ENCODE measurements at regions not wholly inside any gene's neighbourhood (a gene's known extent, or its start where the extent isn't known, plus 50 kb on each side); places are given as distances from the start of the nearest gene placed in this dataset.

GRCh38 chr6:50649086-50649485 is 64.2 kb upstream of the TFAP2D start:
- no peak overlapping the region for H2BK120ac ChIP-seq (ENCODE audit: low read depth, low read length)
- H2AK5ac ChIP-seq (ENCODE audit: low read length), result no peak overlapping the region
- H2BK5ac ChIP-seq (ENCODE audit: low read length), result no peak overlapping the region
- no peak overlapping the region for H3K4me2 ChIP-seq (ENCODE audit: low read length)
- no peak for DNase-seq
- H3K4me3 ChIP-seq (ENCODE audit: low read length), result no peak overlapping the region
- no peak overlapping the region for H4K5ac ChIP-seq (ENCODE audit: low read length)
- H3K27ac ChIP-seq (ENCODE audit: low read depth, low read length), result no peak overlapping the region
- WGBS (ENCODE audit: extremely low coverage, insufficient coverage, low lambda C conversion rate), result no CpG with 5 or more reads among the region's 2 CpGs
- H3K4ac ChIP-seq (ENCODE audit: low read depth, low read length), result no peak overlapping the region
- H3K4me1 ChIP-seq (ENCODE audit: control insufficient read depth, low read depth, low read length), result no peaks in the 10 kb centered on the region
- no peaks in the 10 kb centered on the region for H3K79me2 ChIP-seq (ENCODE audit: control insufficient read depth, insufficient read depth, low read length)
- no peaks in the 10 kb centered on the region for H3K27me3 ChIP-seq (ENCODE audit: insufficient read depth, low read length, poor library complexity)
- H3K9ac ChIP-seq (ENCODE audit: low read length), result no peak overlapping the region
- no peaks in the 10 kb centered on the region for H3K79me1 ChIP-seq (ENCODE audit: low read length)
- no peak overlapping the region for H3K23ac ChIP-seq (ENCODE audit: low read length)
- H2BK15ac ChIP-seq (replicated peaks; ENCODE audit: low read depth), result no peak overlapping the region
- H4K8ac ChIP-seq (ENCODE audit: low read depth, low read length), result no peak overlapping the region
- no peak overlapping the region for H3K18ac ChIP-seq (ENCODE audit: low read length)
- no peaks in the 10 kb centered on the region for H3K36me3 ChIP-seq (ENCODE audit: control insufficient read depth, insufficient read depth, low read length)
- no peak overlapping the region for H3K56ac ChIP-seq (ENCODE audit: low read length)

GRCh38 chr6:50653253-50653652 is 60.1 kb upstream of the TFAP2D start:
- Histone ChIP-seq H3K36me3 (ENCODE audit: control insufficient read depth, insufficient read depth, low read length) (no peaks in the 10 kb centered on the region), H3K4me1 (ENCODE audit: control insufficient read depth, low read depth, low read length) (no peaks in the 10 kb centered on the region), H2AK5ac (ENCODE audit: low read length) (no peak overlapping the region), H3K56ac (ENCODE audit: low read length) (no peak overlapping the region), H2BK120ac (ENCODE audit: low read depth, low read length) (no peak overlapping the region), H3K18ac (ENCODE audit: low read length) (no peak overlapping the region), H3K27ac (ENCODE audit: low read depth, low read length) (no peak overlapping the region), H2BK5ac (ENCODE audit: low read length) (no peak overlapping the region), H4K8ac (ENCODE audit: low read depth, low read length) (no peak overlapping the region), H3K4ac (ENCODE audit: low read depth, low read length) (no peak overlapping the region), H3K9ac (ENCODE audit: low read length) (no peak overlapping the region), H3K79me1 (ENCODE audit: low read length) (no peaks in the 10 kb centered on the region), H2BK15ac (replicated peaks; ENCODE audit: low read depth) (no peak overlapping the region), H3K4me3 (ENCODE audit: low read length) (no peak overlapping the region), H3K79me2 (ENCODE audit: control insufficient read depth, insufficient read depth, low read length) (no peaks in the 10 kb centered on the region), H4K5ac (ENCODE audit: low read length) (no peak overlapping the region), H3K27me3 (ENCODE audit: insufficient read depth, low read length, poor library complexity) (no peaks in the 10 kb centered on the region), H3K4me2 (ENCODE audit: low read length) (no peak overlapping the region), H3K23ac (ENCODE audit: low read length) (no peak overlapping the region)
- WGBS (ENCODE audit: extremely low coverage, insufficient coverage, low lambda C conversion rate), result no CpG with 5 or more reads among the region's 3 CpGs
- no peak for DNase-seq

GRCh38 chr6:50654155-50654554 is 59.2 kb upstream of the TFAP2D start:
- Histone ChIP-seq H3K4me1 (ENCODE audit: control insufficient read depth, low read depth, low read length) (no peaks in the 10 kb centered on the region), H3K56ac (ENCODE audit: low read length) (no peak overlapping the region), H3K4me2 (ENCODE audit: low read length) (no peak overlapping the region), H4K8ac (ENCODE audit: low read depth, low read length) (no peak overlapping the region), H3K4ac (ENCODE audit: low read depth, low read length) (no peak overlapping the region), H2AK5ac (ENCODE audit: low read length) (no peak overlapping the region), H3K4me3 (ENCODE audit: low read length) (no peak overlapping the region), H3K18ac (ENCODE audit: low read length) (no peak overlapping the region), H3K27ac (ENCODE audit: low read depth, low read length) (no peak overlapping the region), H3K27me3 (ENCODE audit: insufficient read depth, low read length, poor library complexity) (no peaks in the 10 kb centered on the region), H3K23ac (ENCODE audit: low read length) (no peak overlapping the region), H2BK120ac (ENCODE audit: low read depth, low read length) (no peak overlapping the region), H3K9ac (ENCODE audit: low read length) (no peak overlapping the region), H2BK15ac (replicated peaks; ENCODE audit: low read depth) (no peak overlapping the region), H3K36me3 (ENCODE audit: control insufficient read depth, insufficient read depth, low read length) (no peaks in the 10 kb centered on the region), H4K5ac (ENCODE audit: low read length) (no peak overlapping the region), H3K79me2 (ENCODE audit: control insufficient read depth, insufficient read depth, low read length) (no peaks in the 10 kb centered on the region), H2BK5ac (ENCODE audit: low read length) (no peak overlapping the region), H3K79me1 (ENCODE audit: low read length) (no peaks in the 10 kb centered on the region)
- no CpG with 5 or more reads among the region's 2 CpGs for WGBS (ENCODE audit: extremely low coverage, insufficient coverage, low lambda C conversion rate)
- no peak for DNase-seq

GRCh38 chr6:50655848-50656453 is 57.4 kb upstream of the TFAP2D start:
- H3K4me3 ChIP-seq (ENCODE audit: low read length), result no peak overlapping the region
- no peak overlapping the region for H4K5ac ChIP-seq (ENCODE audit: low read length)
- H3K4ac ChIP-seq (ENCODE audit: low read depth, low read length), result no peak overlapping the region
- DNase-seq, result peak; percentile 22
- H3K4me1 ChIP-seq (ENCODE audit: control insufficient read depth, low read depth, low read length), result no peaks in the 10 kb centered on the region
- no peaks in the 10 kb centered on the region for H3K79me1 ChIP-seq (ENCODE audit: low read length)
- WGBS (ENCODE audit: extremely low coverage, insufficient coverage, low lambda C conversion rate), result no CpG with 5 or more reads among the region's 4 CpGs
- H4K8ac ChIP-seq (ENCODE audit: low read depth, low read length), result no peak overlapping the region
- no peak overlapping the region for H2BK5ac ChIP-seq (ENCODE audit: low read length)
- H3K27ac ChIP-seq (ENCODE audit: low read depth, low read length), result no peak overlapping the region
- H3K9ac ChIP-seq (ENCODE audit: low read length), result no peak overlapping the region
- no peak overlapping the region for H2BK120ac ChIP-seq (ENCODE audit: low read depth, low read length)
- H3K79me2 ChIP-seq (ENCODE audit: control insufficient read depth, insufficient read depth, low read length), result no peaks in the 10 kb centered on the region
- no peak overlapping the region for H3K4me2 ChIP-seq (ENCODE audit: low read length)
- H2BK15ac ChIP-seq (replicated peaks; ENCODE audit: low read depth), result no peak overlapping the region
- H3K23ac ChIP-seq (ENCODE audit: low read length), result no peak overlapping the region
- no peaks in the 10 kb centered on the region for H3K27me3 ChIP-seq (ENCODE audit: insufficient read depth, low read length, poor library complexity)
- no peak overlapping the region for H2AK5ac ChIP-seq (ENCODE audit: low read length)
- no peak overlapping the region for H3K18ac ChIP-seq (ENCODE audit: low read length)
- no peak overlapping the region for H3K56ac ChIP-seq (ENCODE audit: low read length)
- H3K36me3 ChIP-seq (ENCODE audit: control insufficient read depth, insufficient read depth, low read length), result no peaks in the 10 kb centered on the region

GRCh38 chr6:50657513-50657912 is 55.8 kb upstream of the TFAP2D start:
- Histone ChIP-seq H3K56ac (ENCODE audit: low read length) (no peak overlapping the region), H2AK5ac (ENCODE audit: low read length) (no peak overlapping the region), H2BK120ac (ENCODE audit: low read depth, low read length) (no peak overlapping the region), H2BK15ac (replicated peaks; ENCODE audit: low read depth) (no peak overlapping the region), H3K4me2 (ENCODE audit: low read length) (no peak overlapping the region), H3K4me3 (ENCODE audit: low read length) (no peak overlapping the region), H2BK5ac (ENCODE audit: low read length) (no peak overlapping the region), H3K9ac (ENCODE audit: low read length) (no peak overlapping the region), H3K23ac (ENCODE audit: low read length) (no peak overlapping the region), H3K18ac (ENCODE audit: low read length) (no peak overlapping the region), H4K5ac (ENCODE audit: low read length) (no peak overlapping the region), H3K36me3 (ENCODE audit: control insufficient read depth, insufficient read depth, low read length) (no peaks in the 10 kb centered on the region), H4K8ac (ENCODE audit: low read depth, low read length) (no peak overlapping the region), H3K4ac (ENCODE audit: low read depth, low read length) (no peak overlapping the region), H3K79me1 (ENCODE audit: low read length) (no peaks in the 10 kb centered on the region), H3K27me3 (ENCODE audit: insufficient read depth, low read length, poor library complexity) (no peaks in the 10 kb centered on the region), H3K27ac (ENCODE audit: low read depth, low read length) (no peak overlapping the region), H3K4me1 (ENCODE audit: control insufficient read depth, low read depth, low read length) (no peaks in the 10 kb centered on the region), H3K79me2 (ENCODE audit: control insufficient read depth, insufficient read depth, low read length) (no peaks in the 10 kb centered on the region)
- DNase-seq, result no peak
- WGBS (ENCODE audit: extremely low coverage, insufficient coverage, low lambda C conversion rate), result no CpG with 5 or more reads among the region's 1 CpG

GRCh38 chr6:50658561-50658960 is 54.8 kb upstream of the TFAP2D start:
- no peak overlapping the region for H3K27ac ChIP-seq (ENCODE audit: low read depth, low read length)
- no peak overlapping the region for H3K9ac ChIP-seq (ENCODE audit: low read length)
- no peak overlapping the region for H2BK15ac ChIP-seq (replicated peaks; ENCODE audit: low read depth)
- H3K18ac ChIP-seq (ENCODE audit: low read length), result no peak overlapping the region
- no CpG with 5 or more reads among the region's 2 CpGs for WGBS (ENCODE audit: extremely low coverage, insufficient coverage, low lambda C conversion rate)
- no peak overlapping the region for H2BK5ac ChIP-seq (ENCODE audit: low read length)
- no peak for DNase-seq
- H3K4me2 ChIP-seq (ENCODE audit: low read length), result no peak overlapping the region
- no peak overlapping the region for H3K4ac ChIP-seq (ENCODE audit: low read depth, low read length)
- no peak overlapping the region for H2BK120ac ChIP-seq (ENCODE audit: low read depth, low read length)
- no peak overlapping the region for H3K56ac ChIP-seq (ENCODE audit: low read length)
- no peak overlapping the region for H2AK5ac ChIP-seq (ENCODE audit: low read length)
- H3K23ac ChIP-seq (ENCODE audit: low read length), result no peak overlapping the region
- no peak overlapping the region for H4K8ac ChIP-seq (ENCODE audit: low read depth, low read length)
- no peaks in the 10 kb centered on the region for H3K36me3 ChIP-seq (ENCODE audit: control insufficient read depth, insufficient read depth, low read length)
- H4K5ac ChIP-seq (ENCODE audit: low read length), result no peak overlapping the region
- H3K27me3 ChIP-seq (ENCODE audit: insufficient read depth, low read length, poor library complexity), result no peaks in the 10 kb centered on the region
- H3K4me1 ChIP-seq (ENCODE audit: control insufficient read depth, low read depth, low read length), result no peaks in the 10 kb centered on the region
- no peak overlapping the region for H3K4me3 ChIP-seq (ENCODE audit: low read length)
- H3K79me1 ChIP-seq (ENCODE audit: low read length), result no peaks in the 10 kb centered on the region
- H3K79me2 ChIP-seq (ENCODE audit: control insufficient read depth, insufficient read depth, low read length), result no peaks in the 10 kb centered on the region

Measured in mesendoderm (in vitro differentiated cells).